ENCODE measurements at regions not wholly inside any gene's neighbourhood (a gene's known extent, or its start where the extent isn't known, plus 50 kb on each side); places are given as distances from the start of the nearest gene placed in this dataset.

DNA sequence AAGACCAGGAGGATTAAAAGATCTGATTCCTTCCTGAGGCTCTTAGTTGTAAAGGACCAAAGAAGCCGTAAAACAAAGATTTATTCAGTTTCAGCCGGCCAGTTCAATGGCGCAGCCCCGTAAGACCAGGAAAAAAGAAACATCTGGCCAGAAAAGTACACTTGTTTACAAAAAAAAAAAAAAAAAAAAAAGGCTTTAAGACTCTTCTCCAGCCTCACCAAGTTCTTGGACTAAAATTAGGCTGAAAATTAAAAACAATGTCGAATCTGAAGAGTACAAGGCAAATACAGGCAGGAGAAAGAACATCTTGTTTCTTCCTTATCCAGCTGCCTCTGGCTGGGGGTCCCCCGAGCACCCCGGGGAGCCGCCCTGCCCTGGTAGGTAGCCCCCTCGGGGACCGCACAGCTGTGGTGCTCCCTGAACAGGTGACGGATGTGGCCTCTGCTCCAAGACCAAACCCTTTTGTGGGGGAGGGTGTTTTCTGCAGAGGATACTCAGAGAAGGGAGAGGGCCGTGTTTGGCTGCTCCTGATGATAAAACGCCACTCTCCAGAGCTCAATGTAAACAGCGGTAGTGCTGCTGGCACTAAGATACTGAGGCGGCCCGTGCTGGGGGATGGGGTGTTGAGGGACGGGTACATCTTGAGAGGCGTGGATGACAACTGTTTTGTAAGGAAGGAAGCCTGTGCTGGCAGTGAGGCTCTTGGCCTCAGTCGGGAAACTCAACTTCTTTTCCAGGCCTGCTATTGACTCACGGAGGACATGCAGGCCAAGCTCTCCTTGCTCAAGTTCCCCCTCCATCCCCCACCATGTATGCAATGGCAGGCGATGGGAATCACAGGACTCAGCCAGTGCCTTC is 201.0 kb upstream of the DIO3 start:
- Histone ChIP-seq H3K27ac (ENCODE audit: low read depth, low read length) (no peak overlapping the region), H3K9me2 (ENCODE audit: insufficient read depth) (no peaks in the 10 kb centered on the region), H3K9me3 (ENCODE audit: control insufficient read depth in 1 of 2, insufficient read depth in 1 of 2, low read depth in 1 of 2, low read length in 2 of 2) (no peaks in the 10 kb centered on the region), H4K20me1 (ENCODE audit: insufficient read depth) (no peaks in the 10 kb centered on the region), H3K79me2 (ENCODE audit: insufficient read depth, low read length) (no peaks in the 10 kb centered on the region), H3K4me1 (ENCODE audit: control insufficient read depth in 1 of 2, insufficient read depth in 2 of 2, low read length in 2 of 2) (no peaks in the 10 kb centered on the region), H3K36me3 (ENCODE audit: control insufficient read depth in 1 of 2, insufficient read depth in 2 of 2, low read length in 2 of 2) (no peaks in the 10 kb centered on the region), H3K4me3 (replicated peaks in 1 of 2; ENCODE audit: low read depth in 1 of 2, low read length in 2 of 2) (no peak overlapping the region), H3K27me3 (ENCODE audit: insufficient read depth, low read length) (no peaks in the 10 kb centered on the region), H3K4me2 (ENCODE audit: low read length) (no peak overlapping the region), H3K9ac (ENCODE audit: low read length) (no peak overlapping the region), H2AFZ (ENCODE audit: low read depth, low read length, poor library complexity, severe bottlenecking) (no peak overlapping the region)
- ChIA-PET POLR2A (no interaction called here), CTCF (no interaction called here), RAD21 (ENCODE audit: low non-redundant PET in 1 of 2, low total read pairs in 2 of 2, uncharacterized antibody in 2 of 2, unreplicated experiment in 2 of 2) (no interaction called here)
- ATAC-seq = no peak
- no TSS peak for BruUV-seq (replicated peaks)
- intact Hi-C loops (cut with micrococcal nuclease) = no loop called here
- DNase-seq (ENCODE audit: low read depth, low spot score) = no peak
- TF ChIP-seq POLR2A (IDR thresholded peaks at IDR 0.05; ENCODE audit: borderline replicate concordance, extremely low read depth, insufficient read depth, insufficient read length) = no peak
- TF ChIP-seq YY1 (IDR thresholded peaks at IDR 0.05; ENCODE audit: extremely low read depth, insufficient replicate concordance, low read depth, low read length) = no peak
- no peak for TF ChIP-seq EZH2phosphoT487 (IDR thresholded peaks at IDR 0.05; ENCODE audit: borderline replicate concordance)
- TF ChIP-seq FOSL1 (IDR thresholded peaks at IDR 0.05; ENCODE audit: low read depth) = no peak
- no peak for TF ChIP-seq JUND (IDR thresholded peaks at IDR 0.05)
- no peak for TF ChIP-seq EZH2 (IDR thresholded peaks at IDR 0.05)
- no peak for TF ChIP-seq SP1 (IDR thresholded peaks at IDR 0.05; ENCODE audit: low read depth)
- TF ChIP-seq, protein P1, sequence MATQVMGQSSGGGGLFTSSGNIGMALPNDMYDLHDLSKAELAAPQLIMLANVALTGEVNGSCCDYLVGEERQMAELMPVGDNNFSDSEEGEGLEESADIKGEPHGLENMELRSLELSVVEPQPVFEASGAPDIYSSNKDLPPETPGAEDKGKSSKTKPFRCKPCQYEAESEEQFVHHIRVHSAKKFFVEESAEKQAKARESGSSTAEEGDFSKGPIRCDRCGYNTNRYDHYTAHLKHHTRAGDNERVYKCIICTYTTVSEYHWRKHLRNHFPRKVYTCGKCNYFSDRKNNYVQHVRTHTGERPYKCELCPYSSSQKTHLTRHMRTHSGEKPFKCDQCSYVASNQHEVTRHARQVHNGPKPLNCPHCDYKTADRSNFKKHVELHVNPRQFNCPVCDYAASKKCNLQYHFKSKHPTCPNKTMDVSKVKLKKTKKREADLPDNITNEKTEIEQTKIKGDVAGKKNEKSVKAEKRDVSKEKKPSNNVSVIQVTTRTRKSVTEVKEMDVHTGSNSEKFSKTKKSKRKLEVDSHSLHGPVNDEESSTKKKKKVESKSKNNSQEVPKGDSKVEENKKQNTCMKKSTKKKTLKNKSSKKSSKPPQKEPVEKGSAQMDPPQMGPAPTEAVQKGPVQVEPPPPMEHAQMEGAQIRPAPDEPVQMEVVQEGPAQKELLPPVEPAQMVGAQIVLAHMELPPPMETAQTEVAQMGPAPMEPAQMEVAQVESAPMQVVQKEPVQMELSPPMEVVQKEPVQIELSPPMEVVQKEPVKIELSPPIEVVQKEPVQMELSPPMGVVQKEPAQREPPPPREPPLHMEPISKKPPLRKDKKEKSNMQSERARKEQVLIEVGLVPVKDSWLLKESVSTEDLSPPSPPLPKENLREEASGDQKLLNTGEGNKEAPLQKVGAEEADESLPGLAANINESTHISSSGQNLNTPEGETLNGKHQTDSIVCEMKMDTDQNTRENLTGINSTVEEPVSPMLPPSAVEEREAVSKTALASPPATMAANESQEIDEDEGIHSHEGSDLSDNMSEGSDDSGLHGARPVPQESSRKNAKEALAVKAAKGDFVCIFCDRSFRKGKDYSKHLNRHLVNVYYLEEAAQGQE (IDR thresholded peaks at IDR 0.05; ENCODE audit: low read depth) = no peak
- TF ChIP-seq ZNF274 (IDR thresholded peaks at IDR 0.05; ENCODE audit: low read depth, low read length) = no peak
- TF ChIP-seq ELF1 (IDR thresholded peaks at IDR 0.05; ENCODE audit: borderline replicate concordance, low read depth) = no peak
- no peak for TF ChIP-seq SIN3A (IDR thresholded peaks at IDR 0.05; ENCODE audit: low read depth)
- TF ChIP-seq RAD21 (IDR thresholded peaks at IDR 0.05; ENCODE audit: low read depth) = no peak
- no peak for TF ChIP-seq SRF (IDR thresholded peaks at IDR 0.05; ENCODE audit: low read depth)
- TF ChIP-seq, protein P2, sequence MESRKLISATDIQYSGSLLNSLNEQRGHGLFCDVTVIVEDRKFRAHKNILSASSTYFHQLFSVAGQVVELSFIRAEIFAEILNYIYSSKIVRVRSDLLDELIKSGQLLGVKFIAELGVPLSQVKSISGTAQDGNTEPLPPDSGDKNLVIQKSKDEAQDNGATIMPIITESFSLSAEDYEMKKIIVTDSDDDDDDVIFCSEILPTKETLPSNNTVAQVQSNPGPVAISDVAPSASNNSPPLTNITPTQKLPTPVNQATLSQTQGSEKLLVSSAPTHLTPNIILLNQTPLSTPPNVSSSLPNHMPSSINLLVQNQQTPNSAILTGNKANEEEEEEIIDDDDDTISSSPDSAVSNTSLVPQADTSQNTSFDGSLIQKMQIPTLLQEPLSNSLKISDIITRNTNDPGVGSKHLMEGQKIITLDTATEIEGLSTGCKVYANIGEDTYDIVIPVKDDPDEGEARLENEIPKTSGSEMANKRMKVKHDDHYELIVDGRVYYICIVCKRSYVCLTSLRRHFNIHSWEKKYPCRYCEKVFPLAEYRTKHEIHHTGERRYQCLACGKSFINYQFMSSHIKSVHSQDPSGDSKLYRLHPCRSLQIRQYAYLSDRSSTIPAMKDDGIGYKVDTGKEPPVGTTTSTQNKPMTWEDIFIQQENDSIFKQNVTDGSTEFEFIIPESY (IDR thresholded peaks at IDR 0.05; ENCODE audit: extremely low read depth, insufficient replicate concordance, low read length) = no peak
- no peak for TF ChIP-seq CEBPB (IDR thresholded peaks at IDR 0.05; ENCODE audit: low read depth)
- TF ChIP-seq ZFX (IDR thresholded peaks at IDR 0.05) = no peak
- no peak for TF ChIP-seq TCF7L2 (IDR thresholded peaks at IDR 0.05; ENCODE audit: borderline replicate concordance, extremely low read depth, insufficient read depth, insufficient read length)
- TF ChIP-seq EGR1 (IDR thresholded peaks at IDR 0.05; ENCODE audit: low read depth) = no peak
- TF ChIP-seq POLR2AphosphoS5 (IDR thresholded peaks at IDR 0.05; ENCODE audit: low read depth, low read length) = no peak
